GM11168 (cell line): ENCODE measurements at regions not wholly inside any gene's neighbourhood (a gene's known extent, or its start where the extent isn't known, plus 50 kb on each side); places are given as distances from the start of the nearest gene placed in this dataset.
"Not testable (repeated sequence)": the region's sequence is repeated elsewhere in the genome, so short reads cannot be mapped to it uniquely, and the experiment has no call there.

Experiments
- in situ Hi-C: fragments of 300-500 bp; cut with MboI; formaldehyde crosslinking; loops from one replicate; pipeline ENCODE4 v1.12.0; 2022; ENCODE audit warnings: low sequenced_read_pairs; ENCODE audit not compliant: unreplicated experiment

GRCh38 chr4:179007755-179008154 lies 1565.5 kb upstream of the AGA start:
- in situ Hi-C loops = no loop called here

- in situ Hi-C loops = no loop called here
Observed at GRCh38 chr4:179017581-179017980, 1575.3 kb upstream of the AGA start.

- in situ Hi-C loops = no loop called here
Observed at GRCh38 chr4:179027569-179027968, 1585.3 kb upstream of the AGA start.

- in situ Hi-C loops = no loop called here
Observed at GRCh38 chr4:179028321-179028720, 1586.1 kb upstream of the AGA start.

GRCh38 chr4:179029683-179030082 lies 1587.4 kb upstream of the AGA start:
- in situ Hi-C loops = no loop called here

- in situ Hi-C loops = no loop called here
Observed at GRCh38 chr4:179040259-179040658, 1598.0 kb upstream of the AGA start.

GRCh38 chr4:179048839-179049453 lies 1606.7 kb upstream of the AGA start:
- in situ Hi-C loops = no loop called here

- in situ Hi-C loops = no loop called here
Observed at GRCh38 chr4:179051206-179051605, 1609.0 kb upstream of the AGA start.

- in situ Hi-C loops = no loop called here
Observed at GRCh38 chr4:179059396-179059795, 1617.2 kb upstream of the AGA start.

- in situ Hi-C loops = not testable (repeated sequence)
Observed at GRCh38 chr4:179066254-179066653, 1624.0 kb upstream of the AGA start.

- in situ Hi-C loops = no loop called here
Observed at GRCh38 chr4:179071131-179071530, 1628.9 kb upstream of the AGA start.

GRCh38 chr4:179076865-179077264 lies 1634.6 kb upstream of the AGA start:
- in situ Hi-C loops = no loop called here

GRCh38 chr4:179095585-179096221 lies 1653.5 kb upstream of the AGA start:
- in situ Hi-C loops = no loop called here

GRCh38 chr4:179097741-179098140 lies 1655.5 kb upstream of the AGA start:
- in situ Hi-C loops = no loop called here

GRCh38 chr4:179110356-179110755 lies 1668.1 kb upstream of the AGA start:
- in situ Hi-C loops = no loop called here

GRCh38 chr4:179110816-179111215 lies 1668.6 kb upstream of the AGA start:
- in situ Hi-C loops = no loop called here

- in situ Hi-C loops = no loop called here
Observed at GRCh38 chr4:179112441-179113170, 1670.4 kb upstream of the AGA start.

GRCh38 chr4:179114615-179115014 lies 1672.4 kb upstream of the AGA start:
- in situ Hi-C loops = no loop called here

GRCh38 chr4:179116011-179116410 lies 1673.8 kb upstream of the AGA start:
- in situ Hi-C loops = no loop called here

- in situ Hi-C loops = no loop called here
Observed at GRCh38 chr4:179116581-179116980, 1674.3 kb upstream of the AGA start.

- in situ Hi-C loops = no loop called here
Observed at GRCh38 chr4:179123084-179123483, 1680.8 kb upstream of the AGA start.

- in situ Hi-C loops = no loop called here
Observed at GRCh38 chr4:179124419-179124818, 1682.2 kb upstream of the AGA start.
